AG04449 (cell line): ENCODE measurements at regions not wholly inside any gene's neighbourhood (a gene's known extent, or its start where the extent isn't known, plus 50 kb on each side); places are given as distances from the start of the nearest gene placed in this dataset.

ENCODE experiments used
- CTCF ChIA-PET: fragments of 350-600 bp; formaldehyde crosslinking; extraction: SDS; loops from one replicate; lab custom pipeline; 2021; ENCODE audit warnings: antibody characterized with exemption; lab: Yijun Ruan, JAX
- POLR2A ChIA-PET: fragments of 400-600, 350-600 bp; formaldehyde crosslinking; extraction: SDS; loops from one replicate; lab custom pipeline; 2020; ENCODE audit warnings: antibody characterized with exemption, inconsistent platforms; lab: Yijun Ruan, JAX
- DNase-seq: peaks from one replicate; pipeline ENCODE4 v3.0.0-alpha.2; 2010; ENCODE audit warnings: low read depth, low spot score
- H3K4me3 ChIP-seq: 2 replicates; pipeline ENCODE4 v1.5.1; 2011; ENCODE audit warnings: low read depth, mild to moderate bottlenecking, control low read depth, low read length
- TF ChIP-seq, protein P1 (sequence below): IDR thresholded peaks from one replicate; pipeline ENCODE4 v1.5.1; 2011; ENCODE audit warnings: mild to moderate bottlenecking, moderate library complexity, low read length, control low read depth, inconsistent platforms; ENCODE audit not compliant: insufficient read depth; ENCODE audit errors: missing control alignments

DNA sequence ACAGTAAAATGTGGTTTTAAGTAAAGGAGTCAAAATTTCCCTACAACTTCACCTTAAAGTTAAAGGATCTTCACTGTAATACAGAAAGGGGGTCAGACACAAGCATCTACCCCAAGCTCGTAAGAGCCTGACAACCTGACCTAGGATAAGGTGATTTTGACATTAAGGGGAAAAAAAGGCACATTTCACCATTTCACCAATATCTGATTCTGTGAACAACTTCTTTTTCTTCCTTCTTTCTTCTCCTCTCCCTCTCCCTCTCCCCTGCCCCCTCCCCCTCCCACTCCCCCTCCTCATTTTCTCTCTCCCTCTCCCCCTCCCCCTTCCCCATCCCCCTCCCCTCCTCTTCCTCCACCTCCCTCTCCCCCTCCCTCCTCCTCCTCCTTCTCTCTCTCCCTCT lies 796.7 kb upstream of the ARGLU1 start:
- ChIA-PET CTCF (no interaction called here), POLR2A (no interaction called here)
- DNase-seq, result no peak
- H3K4me3 ChIP-seq, result no peak overlapping the region
- TF ChIP-seq, protein P1, sequence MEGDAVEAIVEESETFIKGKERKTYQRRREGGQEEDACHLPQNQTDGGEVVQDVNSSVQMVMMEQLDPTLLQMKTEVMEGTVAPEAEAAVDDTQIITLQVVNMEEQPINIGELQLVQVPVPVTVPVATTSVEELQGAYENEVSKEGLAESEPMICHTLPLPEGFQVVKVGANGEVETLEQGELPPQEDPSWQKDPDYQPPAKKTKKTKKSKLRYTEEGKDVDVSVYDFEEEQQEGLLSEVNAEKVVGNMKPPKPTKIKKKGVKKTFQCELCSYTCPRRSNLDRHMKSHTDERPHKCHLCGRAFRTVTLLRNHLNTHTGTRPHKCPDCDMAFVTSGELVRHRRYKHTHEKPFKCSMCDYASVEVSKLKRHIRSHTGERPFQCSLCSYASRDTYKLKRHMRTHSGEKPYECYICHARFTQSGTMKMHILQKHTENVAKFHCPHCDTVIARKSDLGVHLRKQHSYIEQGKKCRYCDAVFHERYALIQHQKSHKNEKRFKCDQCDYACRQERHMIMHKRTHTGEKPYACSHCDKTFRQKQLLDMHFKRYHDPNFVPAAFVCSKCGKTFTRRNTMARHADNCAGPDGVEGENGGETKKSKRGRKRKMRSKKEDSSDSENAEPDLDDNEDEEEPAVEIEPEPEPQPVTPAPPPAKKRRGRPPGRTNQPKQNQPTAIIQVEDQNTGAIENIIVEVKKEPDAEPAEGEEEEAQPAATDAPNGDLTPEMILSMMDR, result no peak

DNA sequence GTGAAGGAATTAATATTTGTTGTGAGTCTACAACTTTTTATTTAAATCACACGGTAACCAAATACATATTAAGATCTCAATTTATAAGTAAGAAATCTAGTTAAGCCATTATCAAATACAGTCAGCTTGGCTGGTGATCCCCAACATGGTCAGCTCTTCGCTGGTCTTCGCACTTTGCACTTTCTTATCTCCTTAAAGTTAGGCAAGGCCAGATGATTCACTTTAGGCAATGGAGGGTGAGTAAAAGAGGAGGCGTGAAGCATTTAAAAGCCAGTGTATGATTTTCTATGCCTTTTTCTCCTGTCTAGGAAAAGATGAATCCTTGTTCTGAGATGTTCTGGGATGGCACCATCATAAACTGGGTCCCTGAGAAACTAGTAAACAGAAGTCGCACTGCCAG lies 793.7 kb upstream of the ARGLU1 start:
- ChIA-PET POLR2A (no interaction called here), CTCF (no interaction called here)
- DNase-seq, result no peak
- no peak overlapping the region for H3K4me3 ChIP-seq
- TF ChIP-seq, protein P1, result no peak

DNA sequence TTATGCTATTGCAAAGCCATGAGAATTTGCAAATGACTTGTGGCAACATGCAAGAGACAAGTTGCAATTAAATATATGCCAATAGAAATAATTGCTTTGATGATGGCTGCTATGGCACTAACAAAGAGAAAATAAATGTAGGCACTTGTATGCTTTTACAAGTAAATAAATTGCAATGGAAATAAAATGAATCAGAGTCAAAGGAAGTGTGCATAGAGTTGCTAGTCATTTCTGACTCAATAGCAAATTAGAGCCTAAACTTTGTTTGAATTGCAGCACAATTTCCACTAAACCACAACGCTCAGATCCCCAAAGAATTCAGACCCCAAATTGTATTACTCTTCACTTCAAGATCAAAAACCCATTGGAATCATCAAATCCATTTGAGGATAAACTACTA lies 792.1 kb upstream of the ARGLU1 start:
- H3K4me3 ChIP-seq, result no peak overlapping the region
- ChIA-PET CTCF (no interaction called here), POLR2A (no interaction called here)
- DNase-seq, result no peak
- TF ChIP-seq, protein P1, result no peak

DNA sequence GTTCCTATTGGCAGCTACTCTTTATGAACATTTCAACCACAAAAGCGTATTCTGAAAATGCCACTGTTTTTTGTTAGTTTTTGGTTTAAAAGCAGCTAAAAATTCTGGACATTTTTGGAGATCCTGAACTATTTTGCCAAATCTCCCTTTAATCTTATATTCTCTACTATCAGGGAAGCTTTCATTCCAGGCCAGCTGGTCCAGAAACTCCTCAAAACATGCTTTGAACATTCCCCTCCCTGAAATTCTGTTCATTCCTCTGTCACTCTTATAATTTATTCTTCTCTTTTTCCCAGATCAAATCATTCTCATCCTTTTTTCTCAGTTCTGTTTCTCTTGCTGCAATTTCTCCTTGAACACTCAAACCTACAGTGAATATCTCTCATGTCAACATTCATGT lies 790.9 kb upstream of the ARGLU1 start:
- H3K4me3 ChIP-seq, result no peak overlapping the region
- DNase-seq, result no peak
- TF ChIP-seq, protein P1, result no peak
- ChIA-PET CTCF (no interaction called here), POLR2A (no interaction called here)

DNA sequence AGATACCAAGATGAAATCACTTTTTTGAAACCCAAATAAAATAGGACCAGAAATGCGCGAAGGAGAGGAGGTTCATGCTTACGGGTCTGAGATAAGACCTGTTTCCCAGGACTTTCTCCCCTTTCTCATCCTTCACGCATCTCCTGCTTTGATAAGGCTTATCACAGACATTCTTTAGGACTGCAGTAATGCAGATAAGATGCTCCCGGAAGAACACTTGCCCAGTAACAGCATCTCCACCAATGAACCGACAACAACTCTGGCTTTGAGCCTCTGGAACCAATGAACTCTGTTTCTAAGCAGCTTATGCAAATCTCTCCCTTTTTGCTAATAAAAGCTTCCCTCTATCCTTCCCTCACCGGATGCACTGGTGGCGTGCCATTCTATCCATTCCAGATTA lies 783.4 kb upstream of the ARGLU1 start:
- CTCF ChIA-PET, result no interaction called here

DNA sequence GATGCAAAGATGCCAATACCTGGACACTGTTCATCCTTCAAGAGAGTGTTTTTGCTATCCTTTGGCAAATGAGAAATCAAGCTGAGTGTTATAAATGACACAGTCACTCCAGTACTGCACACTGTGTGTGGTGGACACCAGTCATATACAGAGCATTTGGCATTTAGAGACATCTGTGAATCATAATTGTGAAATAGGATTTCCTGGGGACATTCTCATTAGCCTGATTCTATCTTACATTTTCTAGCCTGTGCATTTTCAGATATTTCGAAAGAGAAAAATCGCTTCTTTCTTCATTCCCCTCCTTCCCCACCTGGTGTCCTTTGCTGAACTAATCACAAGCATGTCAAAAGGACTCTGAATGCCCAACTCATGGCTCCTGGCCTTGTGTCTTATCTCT lies 781.0 kb upstream of the ARGLU1 start:
- H3K4me3 ChIP-seq, result no peak overlapping the region
- ChIA-PET CTCF (no interaction called here), POLR2A (no interaction called here)
- DNase-seq, result no peak
- TF ChIP-seq, protein P1, result no peak

More for the DNA sequence above, 783.4 kb upstream of the ARGLU1 start:
- POLR2A ChIA-PET, result no interaction called here
- TF ChIP-seq, protein P1, result no peak
- DNase-seq, result no peak
- H3K4me3 ChIP-seq, result no peak overlapping the region
